ENCODE measurements at regions not wholly inside any gene's neighbourhood (a gene's known extent, or its start where the extent isn't known, plus 50 kb on each side); places are given as distances from the start of the nearest gene placed in this dataset.

- TF ChIP-seq CTCF (IDR thresholded peaks at IDR 0.05), result no peak
- no peak for TF ChIP-seq ZNF138 (CRISPR knock-in tag; conservative IDR thresholded peaks at IDR 0.05)
- TF ChIP-seq PREB (CRISPR knock-in tag; IDR thresholded peaks at IDR 0.05; ENCODE audit: borderline replicate concordance), result no peak
These were observed 57.5 kb downstream of the CXCR4 start for GRCh38 chr2:136060416-136060815.

Data from WTC11 (cell line).